IMR-90 (cell line): ENCODE measurements at regions not wholly inside any gene's neighbourhood (a gene's known extent, or its start where the extent isn't known, plus 50 kb on each side); places are given as distances from the start of the nearest gene placed in this dataset.

Experiments
- ATAC-seq: fragments of 200-7000 bp; cut with Tn5 transposase; 2 replicates; pipeline ENCODE4 v1.9.1; 2020; ENCODE audit warnings: low read depth, mild to moderate bottlenecking, moderate library complexity
- BruUV-seq: library from RNA; stranded (reverse); fragments of 400-500 nt; replicated peaks from 2 replicates; lab custom pipeline; 2021; lab: Mats Ljungman, UMichigan
- CTCF ChIA-PET: fragments of 300-600 bp; formaldehyde crosslinking; extraction: SDS; loops from one replicate; lab custom pipeline; 2021; ENCODE audit warnings: antibody characterized with exemption; lab: Yijun Ruan, JAX
- POLR2A ChIA-PET: fragments of 300-600 bp; sonication (Branson Sonifier 250); formaldehyde crosslinking; loops from one replicate; lab custom pipeline; 2022; ENCODE audit warnings: antibody characterized with exemption; ENCODE audit not compliant: unreplicated experiment; lab: Charles Lee
- DNase-seq: peaks from one replicate; pipeline ENCODE4 v3.0.0; 2013
- H2AFZ ChIP-seq: replicated peaks from 2 replicates; pipeline ENCODE3; 2013; ENCODE audit warnings: low read length, mild to moderate bottlenecking; ENCODE audit not compliant: poor library complexity
- H2AK5ac ChIP-seq: 2 replicates; pipeline ENCODE4 v1.6.1; 2013; ENCODE audit warnings: low read depth, low read length, inconsistent platforms
- H2AK9ac ChIP-seq: replicated peaks from 2 replicates; pipeline ENCODE3; 2013; ENCODE audit warnings: mild to moderate bottlenecking, low read depth, low read length, moderate library complexity; ENCODE audit not compliant: poor library complexity
- H2BK120ac ChIP-seq: 2 replicates; pipeline ENCODE4 v1.6.1; 2013; ENCODE audit warnings: low read depth, low read length, inconsistent platforms
- H2BK15ac ChIP-seq: 3 replicates; pipeline ENCODE4 v1.6.1; 2013; ENCODE audit warnings: low read depth, low read length, inconsistent platforms
- H2BK20ac ChIP-seq: 2 replicates; pipeline ENCODE4 v1.6.1; 2013; ENCODE audit warnings: low read depth, mild to moderate bottlenecking, inconsistent platforms, low read length, moderate library complexity
- H2BK5ac ChIP-seq: 2 replicates; pipeline ENCODE4 v1.6.1; 2013; ENCODE audit warnings: mild to moderate bottlenecking, low read depth, low read length, inconsistent platforms; ENCODE audit not compliant: poor library complexity, severe bottlenecking
- H3K14ac ChIP-seq: replicated peaks from 2 replicates; pipeline ENCODE4 v1.6.1; 2013; ENCODE audit warnings: low read depth, low read length, inconsistent platforms
- H3K18ac ChIP-seq: 2 replicates; pipeline ENCODE4 v1.6.1; 2013; ENCODE audit warnings: low read depth, low read length, control low read depth
- H3K23ac ChIP-seq: 2 replicates; pipeline ENCODE4 v1.6.1; 2013; ENCODE audit warnings: low read depth, low read length, inconsistent platforms
- H3K27ac ChIP-seq: 2 replicates; pipeline ENCODE4 v1.5.1; 2013; ENCODE audit warnings: mild to moderate bottlenecking, control low read depth, low read length; ENCODE audit not compliant: insufficient read depth
- H3K27me3 ChIP-seq: 2 replicates; pipeline ENCODE4 v1.6.1; 2013; ENCODE audit warnings: low read length; ENCODE audit not compliant: control insufficient read depth, insufficient read depth
- H3K36me3 ChIP-seq: 2 replicates; pipeline ENCODE4 v1.6.1; 2013; ENCODE audit warnings: low read length, mixed read lengths; ENCODE audit not compliant: control insufficient read depth, insufficient read depth
- H3K4ac ChIP-seq: 2 replicates; pipeline ENCODE4 v1.6.1; 2013; ENCODE audit warnings: low read depth, low read length, inconsistent platforms
- H3K4me1 ChIP-seq: 2 replicates; pipeline ENCODE4 v1.6.1; 2013; ENCODE audit warnings: low read length, mixed read lengths; ENCODE audit not compliant: control insufficient read depth, insufficient read depth
- H3K4me2 ChIP-seq: 2 replicates; pipeline ENCODE4 v1.6.1; 2013; ENCODE audit warnings: low read depth, mild to moderate bottlenecking, control low read depth, low read length, moderate library complexity
- H3K4me3 ChIP-seq: 2 replicates; pipeline ENCODE4 v1.5.1; 2013; ENCODE audit warnings: low read depth, mild to moderate bottlenecking, control low read depth, low read length, moderate library complexity; ENCODE audit not compliant: insufficient read depth
- H3K56ac ChIP-seq: 2 replicates; pipeline ENCODE4 v1.6.1; 2013; ENCODE audit warnings: low read length, inconsistent platforms; ENCODE audit not compliant: insufficient read depth; ENCODE audit errors: extremely low read depth
- H3K79me1 ChIP-seq, 2 experiments: 2 replicates each; pipeline ENCODE4 v1.6.1; 2013; ENCODE audit warnings: low read length in 2 of 2, inconsistent platforms in 1 of 2, low read depth in 1 of 2
- H3K9ac ChIP-seq: 2 replicates; pipeline ENCODE4 v1.6.1; 2013; ENCODE audit warnings: low read depth, low read length, control low read depth
- H3K9me1 ChIP-seq: 2 replicates; pipeline ENCODE4 v1.6.1; 2013; ENCODE audit warnings: low read length, inconsistent platforms; ENCODE audit not compliant: insufficient read depth
- H3K9me3 ChIP-seq: 2 replicates; pipeline ENCODE4 v1.6.1; 2013; ENCODE audit warnings: low read length; ENCODE audit not compliant: control insufficient read depth, insufficient read depth
- H4K20me1 ChIP-seq: 2 replicates; pipeline ENCODE4 v1.6.1; 2013; ENCODE audit warnings: low read length, inconsistent platforms; ENCODE audit not compliant: insufficient read depth
- H4K5ac ChIP-seq: 2 replicates; pipeline ENCODE4 v1.6.1; 2013; ENCODE audit warnings: mild to moderate bottlenecking, low read depth, low read length, control low read depth
- H4K8ac ChIP-seq, 2 experiments: 2 replicates each; pipeline ENCODE4 v1.6.1; 2013; ENCODE audit warnings: low read depth in 2 of 2, low read length in 2 of 2, control low read depth in 1 of 2, inconsistent platforms in 1 of 2
- H4K91ac ChIP-seq: 2 replicates; pipeline ENCODE4 v1.6.1; 2013; ENCODE audit warnings: low read depth, low read length, inconsistent platforms; ENCODE audit not compliant: insufficient read depth
- BHLHE40 ChIP-seq: fragments of 150-350 bp; IDR thresholded peaks from 2 replicates; pipeline ENCODE4 v1.6.1; 2016; ENCODE audit warnings: mild to moderate bottlenecking, low read depth, low read length
- CEBPB ChIP-seq: IDR thresholded peaks from 2 replicates; pipeline ENCODE4 v1.6.1; 2012; ENCODE audit warnings: low read depth, low read length, improper control_type of control experiment
- CHD1 ChIP-seq: IDR thresholded peaks from 2 replicates; pipeline ENCODE4 v1.6.1; 2012; ENCODE audit warnings: low read depth, low read length, improper control_type of control experiment
- CTCF ChIP-seq: conservative IDR thresholded peaks from 2 replicates; pipeline ENCODE4 v1.5.1; 2012; ENCODE audit warnings: mild to moderate bottlenecking, low read depth, low read length, improper control_type of control experiment
- ELK1 ChIP-seq: fragments of 150-350 bp; IDR thresholded peaks from 2 replicates; pipeline ENCODE4 v1.6.1; 2016; ENCODE audit warnings: low read depth, mild to moderate bottlenecking, low read length, moderate library complexity, borderline replicate concordance
- FOS ChIP-seq: fragments of 150-350 bp; IDR thresholded peaks from 2 replicates; pipeline ENCODE4 v1.6.1; 2016; ENCODE audit warnings: low read depth, low read length
- MAFK ChIP-seq: IDR thresholded peaks from 2 replicates; pipeline ENCODE4 v1.6.1; 2012; ENCODE audit warnings: low read depth, low read length, improper control_type of control experiment
- MAZ ChIP-seq: IDR thresholded peaks from 2 replicates; pipeline ENCODE4 v1.6.1; 2012; ENCODE audit warnings: low read depth, mild to moderate bottlenecking, low read length, improper control_type of control experiment, moderate library complexity, borderline replicate concordance
- MXI1 ChIP-seq: IDR thresholded peaks from 2 replicates; pipeline ENCODE4 v1.6.1; 2012; ENCODE audit warnings: low read depth, mild to moderate bottlenecking, low read length, moderate library complexity, borderline replicate concordance
- NFE2L2 ChIP-seq: fragments of 150-350 bp; IDR thresholded peaks from 2 replicates; pipeline ENCODE4 v1.6.1; 2016; ENCODE audit warnings: low read depth, mild to moderate bottlenecking, low read length
- POLR2A ChIP-seq: IDR thresholded peaks from 2 replicates; pipeline ENCODE4 v1.6.1; 2012; ENCODE audit warnings: mild to moderate bottlenecking, low read depth, low read length
- RAD21 ChIP-seq: IDR thresholded peaks from 2 replicates; pipeline ENCODE4 v1.6.1; 2012; ENCODE audit warnings: low read length, improper control_type of control experiment
- RCOR1 ChIP-seq: IDR thresholded peaks from 2 replicates; pipeline ENCODE4 v1.6.1; 2012; ENCODE audit warnings: mild to moderate bottlenecking, low read length, improper control_type of control experiment; ENCODE audit not compliant: insufficient replicate concordance
- RFX5 ChIP-seq: IDR thresholded peaks from 2 replicates; pipeline ENCODE4 v1.8.0; 2012; ENCODE audit warnings: low read depth, mild to moderate bottlenecking, low read length, moderate library complexity
- SMC3 ChIP-seq: fragments of 150-350 bp; IDR thresholded peaks from 2 replicates; pipeline ENCODE4 v1.6.1; 2016; ENCODE audit warnings: low read depth, mild to moderate bottlenecking, antibody characterized with exemption, low read length, moderate library complexity
- WGBS, 2 experiments: methylation state at CpG; one replicate each; pipeline versions ENCODE4 v1.1.5 to v1.1.7; 2013; ENCODE audit warnings: missing lambda C conversion rate in 2 of 2; ENCODE audit not compliant: insufficient read length in 1 of 2; ENCODE audit errors: extremely low coverage in 2 of 2; 5-methylcytosine and 5-hydroxymethylcytosine counted together
- dilution Hi-C: fragments of 300-500 bp; cut with HindIII; formaldehyde crosslinking; loops from one replicate; pipeline ENCODE4 v1.14.3; 2018; ENCODE audit warnings: low sequenced_read_pairs; ENCODE audit not compliant: unreplicated experiment
- in situ Hi-C: fragments of 300-500 bp; cut with MboI; formaldehyde crosslinking; loops from 3 replicates; pipeline ENCODE4 v1.14.3; 2019; ENCODE audit warnings: low sequenced_read_pairs, inconsistent platforms, mixed read lengths
- intact Hi-C: fragments of 100-400 bp; cut with micrococcal nuclease; formaldehyde crosslinking; loops from 2 replicates; pipeline ENCODE4 v1.10.0; 2022
- TF ChIP-seq, protein P1 (sequence below): fragments of 150-350 bp; IDR thresholded peaks from 2 replicates; pipeline ENCODE4 v1.6.1; 2017; ENCODE audit warnings: mild to moderate bottlenecking, antibody characterized with exemption, low read length, low read depth

GRCh38 chr7:53281312-53281711, 245.9 kb downstream of the POM121L12 start:
- Histone ChIP-seq H2AK9ac (no peak overlapping the region), H3K27me3 (no peaks in the 10 kb centered on the region), H2AK5ac (no peak overlapping the region), H2BK5ac (no peak overlapping the region), H3K9me1 (no peaks in the 10 kb centered on the region), H3K4me3 (no peak overlapping the region), H3K4ac (no peak overlapping the region), H3K4me1 (no peaks in the 10 kb centered on the region), H2AFZ (no peak overlapping the region), H2BK20ac (no peak overlapping the region), H3K18ac (no peak overlapping the region), H3K9ac (no peak overlapping the region), H2BK15ac (no peak overlapping the region), H4K5ac (no peak overlapping the region), H3K27ac (no peak overlapping the region), H4K8ac (no peak overlapping the region), H3K9me3 (no peaks in the 10 kb centered on the region), H3K14ac (no peak overlapping the region), H2BK120ac (no peak overlapping the region), H3K79me1 (no peaks in the 10 kb centered on the region), H3K4me2 (no peak overlapping the region), H3K36me3 (no peaks in the 10 kb centered on the region), H4K91ac (no peak overlapping the region), H4K20me1 (no peaks in the 10 kb centered on the region), H3K23ac (no peak overlapping the region), H3K56ac (no peak overlapping the region)
- dilution Hi-C loops (no loop called here), in situ Hi-C loops (no loop called here), intact Hi-C loops (no loop called here)
- CTCF ChIA-PET = no interaction called here
- WGBS, 2 experiments = no CpG with 5 or more reads among the region's 5 CpGs
- no peak for TF ChIP-seq NFE2L2
- no peak for TF ChIP-seq RAD21
- TF ChIP-seq MXI1 = no peak
- TF ChIP-seq ELK1 = no peak
- TF ChIP-seq CTCF = no peak
- no peak for TF ChIP-seq RFX5
- TF ChIP-seq SMC3 = no peak
- TF ChIP-seq POLR2A = no peak
- no peak for TF ChIP-seq CEBPB
- TF ChIP-seq CHD1 = no peak
- no peak for TF ChIP-seq BHLHE40
- no peak for TF ChIP-seq MAZ
- no peak for TF ChIP-seq RCOR1
- TF ChIP-seq, protein P1, sequence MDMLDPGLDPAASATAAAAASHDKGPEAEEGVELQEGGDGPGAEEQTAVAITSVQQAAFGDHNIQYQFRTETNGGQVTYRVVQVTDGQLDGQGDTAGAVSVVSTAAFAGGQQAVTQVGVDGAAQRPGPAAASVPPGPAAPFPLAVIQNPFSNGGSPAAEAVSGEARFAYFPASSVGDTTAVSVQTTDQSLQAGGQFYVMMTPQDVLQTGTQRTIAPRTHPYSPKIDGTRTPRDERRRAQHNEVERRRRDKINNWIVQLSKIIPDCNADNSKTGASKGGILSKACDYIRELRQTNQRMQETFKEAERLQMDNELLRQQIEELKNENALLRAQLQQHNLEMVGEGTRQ = no peak
- no peak for TF ChIP-seq MAFK
- TF ChIP-seq FOS = no peak
- POLR2A ChIA-PET = no interaction called here
- DNase-seq (no peak), ATAC-seq (no peak)
- no TSS peak for BruUV-seq
